AG08395 (cell line): ENCODE measurements at regions not wholly inside any gene's neighbourhood (a gene's known extent, or its start where the extent isn't known, plus 50 kb on each side); places are given as distances from the start of the nearest gene placed in this dataset.
"Not testable (repeated sequence)": the region's sequence is repeated elsewhere in the genome, so short reads cannot be mapped to it uniquely, and the experiment has no call there.

Experiments used
- DNase-seq: peaks from one replicate; pipeline ENCODE4 v3.0.0; 2012; ENCODE audit warnings: mixed read lengths, low spot score

GRCh38 chr2:207409517-207409916, 120.2 kb upstream of the CREB1 start:
- no peak for DNase-seq

GRCh38 chr2:207412787-207413310, 116.9 kb upstream of the CREB1 start:
- no peak for DNase-seq

- DNase-seq, result no peak
Measured at GRCh38 chr2:207413376-207413907, 116.3 kb upstream of the CREB1 start.

- no peak for DNase-seq
Measured at GRCh38 chr2:207416111-207416510, 113.7 kb upstream of the CREB1 start.

- no peak for DNase-seq
Measured at GRCh38 chr2:207416900-207417299, 112.9 kb upstream of the CREB1 start.

- no peak for DNase-seq
Measured at GRCh38 chr2:207417301-207417718, 112.5 kb upstream of the CREB1 start.

- DNase-seq, result no peak
Measured at GRCh38 chr2:207418419-207418818, 111.3 kb upstream of the CREB1 start.

GRCh38 chr2:207419331-207419730, 110.4 kb upstream of the CREB1 start:
- DNase-seq, result no peak

- DNase-seq, result no peak
Measured at GRCh38 chr2:207421671-207422070, 108.1 kb upstream of the CREB1 start.

GRCh38 chr2:207422380-207422779, 107.4 kb upstream of the CREB1 start:
- DNase-seq, result no peak

- peak; percentile 78 for DNase-seq
Measured at GRCh38 chr2:207423886-207424285, 105.9 kb upstream of the CREB1 start.

- no peak for DNase-seq
Measured at GRCh38 chr2:207427986-207428385, 101.8 kb upstream of the CREB1 start.

- no peak for DNase-seq
Measured at GRCh38 chr2:207428573-207428972, 101.2 kb upstream of the CREB1 start.

GRCh38 chr2:207432453-207432852, 97.3 kb upstream of the CREB1 start:
- peak; percentile 55 for DNase-seq

GRCh38 chr2:207434306-207434705, 95.5 kb upstream of the CREB1 start:
- no peak for DNase-seq

GRCh38 chr2:207434899-207435465, 94.8 kb upstream of the CREB1 start:
- DNase-seq, result no peak

- DNase-seq, result no peak
Measured at GRCh38 chr2:207437136-207437523, 92.6 kb upstream of the CREB1 start.

- DNase-seq, result no peak
Measured at GRCh38 chr2:207437524-207438143, 92.1 kb upstream of the CREB1 start.

- no peak for DNase-seq
Measured at GRCh38 chr2:207438414-207439126, 91.2 kb upstream of the CREB1 start.

- DNase-seq, result not testable (repeated sequence)
Measured at GRCh38 chr2:207439881-207440280, 89.9 kb upstream of the CREB1 start.

- DNase-seq, result no peak
Measured at GRCh38 chr2:207444756-207445155, 85.0 kb upstream of the CREB1 start.

- DNase-seq, result no peak
Measured at GRCh38 chr2:207446653-207447052, 83.1 kb upstream of the CREB1 start.

- no peak for DNase-seq
Measured at GRCh38 chr2:207448006-207448405, 81.8 kb upstream of the CREB1 start.
